Adrenal gland (tissue), 5 donors: ENCODE measurements at regions not wholly inside any gene's neighbourhood (a gene's known extent, or its start where the extent isn't known, plus 50 kb on each side); places are given as distances from the start of the nearest gene placed in this dataset.

ENCODE experiments used
- CTCF ChIP-seq, 6 experiments: fragments of 450-650 bp in 4 of 6; fragments of 200-600 bp in 2 of 6; sonication (generic) in 1 of 6; IDR thresholded peaks; 1 replicate in 5 of 6; 2 replicates in 1 of 6; pipeline versions ENCODE4 v1.5.1 to v1.8.0; 2016 to 2021; ENCODE audit warnings: antibody characterized with exemption in 6 of 6, mild to moderate bottlenecking in 2 of 6, moderate library complexity in 1 of 6
- POLR2A ChIP-seq, 2 donors: fragments of 450-650 bp; IDR thresholded peaks; one replicate each; pipeline ENCODE4 v1.6.1; 2017; ENCODE audit warnings: antibody characterized with exemption in 2 of 2, mild to moderate bottlenecking in 2 of 2, moderate library complexity in 1 of 2
- donor health status: DM: no; HTN: no; CAD: no.

- TF ChIP-seq CTCF (IDR thresholded peaks at IDR 0.05) (peak in 5 of 6 experiments; percentile 14 to 48 (median 23)), POLR2A (IDR thresholded peaks at IDR 0.05) (no peak)
These were observed 648.5 kb upstream of the LRRN3 start for GRCh38 chr7:110442381-110442837.
